ENCODE measurements at regions not wholly inside any gene's neighbourhood (a gene's known extent, or its start where the extent isn't known, plus 50 kb on each side); places are given as distances from the start of the nearest gene placed in this dataset.

DNA sequence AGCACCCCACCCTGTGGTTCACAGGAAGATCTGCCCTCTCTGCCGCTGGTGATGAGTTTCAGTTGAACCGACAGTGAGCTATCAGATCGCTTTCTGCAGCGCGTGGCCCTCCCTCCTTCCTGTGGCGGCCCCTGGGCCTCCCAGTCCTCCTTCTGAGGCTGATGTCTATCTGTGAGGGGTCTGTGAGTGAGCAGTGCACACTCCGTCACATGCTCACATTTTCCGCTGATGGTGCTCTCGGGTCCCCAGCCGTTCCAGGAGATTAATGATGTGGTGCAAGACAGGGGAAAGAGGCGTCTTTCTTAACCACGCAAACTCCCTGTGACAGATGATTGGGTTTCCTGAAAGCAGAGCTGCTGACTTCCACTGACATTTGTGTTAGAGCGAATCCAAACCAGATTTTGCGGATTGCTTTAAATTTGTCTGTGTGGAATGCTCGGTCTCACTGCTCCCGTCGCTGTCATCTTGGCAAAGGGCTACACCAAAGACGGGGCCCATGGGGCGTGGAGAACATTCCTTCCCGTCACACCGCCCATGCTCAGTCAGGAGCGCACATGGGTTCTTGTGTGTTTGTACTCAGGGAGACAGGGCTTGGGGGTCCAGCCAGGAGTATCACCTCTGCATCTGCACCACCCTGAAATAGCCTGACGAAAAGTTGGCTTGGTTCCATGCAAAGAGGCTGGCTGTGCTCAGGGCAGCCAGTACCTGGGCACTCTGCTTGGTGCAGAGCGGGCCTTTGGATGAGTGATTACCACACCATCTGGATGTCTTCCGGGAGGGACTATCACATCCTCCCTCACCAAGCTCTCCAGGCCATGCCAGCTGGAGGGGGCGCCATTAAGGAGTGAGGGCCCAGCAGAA lies 154.7 kb upstream of the HS6ST1 start:
- DNase-seq (ENCODE audit: low read depth), result no peak

DNA sequence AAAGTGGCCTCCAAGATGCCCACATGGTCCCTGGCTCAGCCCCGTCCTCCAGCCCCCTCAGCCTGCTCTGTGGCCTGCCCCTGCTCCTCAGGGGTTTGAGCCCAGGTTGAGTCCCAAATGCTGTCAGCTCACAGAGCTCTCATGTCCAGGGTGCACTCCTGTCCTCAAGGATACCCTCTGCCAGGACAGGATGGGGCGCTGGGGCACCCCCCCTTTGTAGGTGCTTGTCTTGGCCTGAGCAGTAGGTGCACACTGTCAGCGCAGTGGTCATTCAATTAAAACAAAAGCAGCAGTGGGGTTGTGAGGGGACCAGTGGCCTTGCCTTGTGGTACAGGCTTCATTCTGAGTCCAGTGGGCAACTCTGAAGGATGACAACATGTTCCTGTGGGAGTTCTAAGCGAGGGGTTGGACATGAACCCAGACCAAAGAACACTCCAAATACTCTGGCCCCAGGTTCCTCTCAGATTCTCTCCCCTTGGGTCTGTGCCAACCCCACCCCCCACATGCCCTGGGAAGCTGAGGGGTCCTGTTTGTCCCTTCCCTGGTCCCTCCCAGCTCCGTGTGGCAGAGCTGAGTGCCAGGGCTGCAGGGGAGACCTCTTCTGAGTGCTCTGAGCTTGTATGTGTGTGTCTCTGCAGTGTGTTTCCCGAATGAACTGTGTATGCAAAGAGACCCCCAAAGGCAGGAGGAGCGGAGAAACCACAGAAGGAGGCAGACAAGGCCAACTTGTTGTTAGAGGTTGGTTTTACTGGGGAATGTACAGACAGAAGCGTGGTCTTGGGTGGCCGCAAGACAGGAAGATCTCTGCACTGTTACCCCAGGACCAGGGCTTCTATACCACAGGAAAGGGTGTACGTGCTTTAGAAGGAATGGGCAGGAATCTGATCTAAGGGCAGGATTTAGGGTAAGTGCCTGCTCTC lies 155.6 kb upstream of the HS6ST1 start:
- no peak for DNase-seq (ENCODE audit: low read depth)

DNA sequence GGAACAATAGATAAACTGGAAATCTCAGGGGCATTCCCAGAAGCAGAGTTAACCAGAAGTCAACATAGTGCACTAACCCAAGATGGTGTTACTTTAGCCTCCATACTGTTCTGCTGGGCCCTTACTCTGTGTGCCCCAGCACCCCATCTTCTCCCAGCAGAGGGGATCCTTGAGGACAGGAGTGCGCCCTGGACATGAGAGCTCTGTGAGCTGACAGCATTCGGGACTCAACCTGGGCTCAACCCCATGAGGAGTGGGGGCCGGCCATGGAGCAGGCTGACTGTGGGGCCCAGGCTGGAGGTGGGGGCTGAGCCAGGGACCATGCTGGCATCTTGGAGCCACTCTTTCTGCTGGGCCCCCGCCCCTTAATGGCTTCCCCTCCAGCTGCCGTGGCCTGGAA lies 156.3 kb upstream of the HS6ST1 start:
- no peak for DNase-seq (ENCODE audit: low read depth)

DNA sequence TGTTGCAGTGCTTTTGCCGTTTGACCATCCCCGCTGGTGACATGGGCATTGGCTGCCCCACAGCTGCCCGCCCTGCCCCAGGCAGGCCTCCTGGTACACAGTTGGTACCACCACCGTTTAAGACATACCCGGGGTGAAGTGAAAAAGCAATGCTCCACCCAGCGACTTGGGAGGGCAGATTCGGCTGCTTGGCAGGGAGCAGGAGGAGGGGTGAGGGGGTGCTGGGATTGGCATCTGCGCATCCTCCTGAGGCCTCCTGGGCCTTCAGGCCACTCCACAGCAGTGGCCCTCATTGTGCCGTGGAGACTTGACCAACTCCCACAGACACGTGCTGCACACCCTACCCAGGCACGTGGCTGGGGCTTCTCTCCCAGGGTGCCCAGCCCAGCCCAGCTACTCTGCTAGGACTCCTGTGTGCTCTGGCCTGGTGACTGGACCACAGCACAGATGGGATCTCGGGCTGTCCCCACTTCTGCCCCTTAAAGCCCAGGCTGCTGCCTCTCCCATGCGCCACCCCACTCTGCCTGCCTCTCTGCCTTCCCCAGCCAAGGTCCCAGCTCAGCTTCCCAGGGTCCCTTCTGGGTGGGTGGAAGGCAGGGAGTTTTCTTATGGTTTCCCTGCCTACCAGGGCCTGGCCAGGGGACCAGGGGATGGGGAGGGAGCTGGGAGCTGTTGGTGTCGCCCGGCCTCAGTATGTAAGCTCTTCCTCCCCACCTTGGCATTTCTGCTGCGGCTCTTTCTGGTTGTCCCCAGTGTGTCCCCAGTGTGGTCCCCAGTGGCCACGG lies 157.0 kb upstream of the HS6ST1 start:
- DNase-seq (ENCODE audit: low read depth), result no peak

DNA sequence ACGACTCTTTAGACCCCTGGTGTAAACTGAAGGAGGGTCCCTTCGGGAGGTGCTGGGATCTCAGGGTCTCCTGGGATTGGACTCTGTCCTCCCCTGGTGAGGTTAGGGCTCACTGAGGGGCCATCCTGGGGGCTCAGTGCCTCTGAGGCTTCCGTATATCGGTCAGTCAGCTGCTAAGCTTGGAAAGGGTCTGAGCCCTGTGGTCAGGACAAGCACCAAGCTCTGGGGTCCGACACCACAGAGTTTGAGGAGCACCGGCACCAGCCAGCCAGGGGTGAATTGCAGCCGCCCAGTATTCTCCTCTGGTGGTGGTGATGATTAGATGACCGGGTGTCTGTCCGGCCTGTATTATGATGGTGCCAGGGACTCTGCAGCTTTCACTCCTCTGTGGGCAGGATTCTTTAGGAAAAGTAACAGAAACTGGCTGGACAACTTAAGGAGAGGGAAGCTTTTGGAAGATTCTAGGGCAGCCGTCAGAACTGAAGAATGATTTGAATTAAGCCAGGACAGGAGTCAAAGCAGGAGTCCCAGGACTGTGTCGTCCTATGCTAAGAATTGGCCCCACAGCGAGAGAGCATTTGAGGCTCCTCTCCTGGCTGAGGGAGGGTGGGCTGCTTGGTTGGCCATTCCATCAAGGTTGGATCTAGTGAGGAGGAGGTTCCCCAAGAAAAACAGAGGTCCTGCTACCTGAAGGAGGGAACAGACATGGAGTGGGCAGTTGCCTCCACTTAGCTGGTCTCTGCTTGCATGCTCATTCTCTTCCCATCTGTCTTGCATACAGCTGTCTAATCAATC lies 158.6 kb upstream of the HS6ST1 start:
- DNase-seq (ENCODE audit: low read depth), result no peak

- DNase-seq (ENCODE audit: low read depth), result no peak
These were observed 159.2 kb upstream of the HS6ST1 start for GRCh38 chr2:128477891-128478290.

DNA sequence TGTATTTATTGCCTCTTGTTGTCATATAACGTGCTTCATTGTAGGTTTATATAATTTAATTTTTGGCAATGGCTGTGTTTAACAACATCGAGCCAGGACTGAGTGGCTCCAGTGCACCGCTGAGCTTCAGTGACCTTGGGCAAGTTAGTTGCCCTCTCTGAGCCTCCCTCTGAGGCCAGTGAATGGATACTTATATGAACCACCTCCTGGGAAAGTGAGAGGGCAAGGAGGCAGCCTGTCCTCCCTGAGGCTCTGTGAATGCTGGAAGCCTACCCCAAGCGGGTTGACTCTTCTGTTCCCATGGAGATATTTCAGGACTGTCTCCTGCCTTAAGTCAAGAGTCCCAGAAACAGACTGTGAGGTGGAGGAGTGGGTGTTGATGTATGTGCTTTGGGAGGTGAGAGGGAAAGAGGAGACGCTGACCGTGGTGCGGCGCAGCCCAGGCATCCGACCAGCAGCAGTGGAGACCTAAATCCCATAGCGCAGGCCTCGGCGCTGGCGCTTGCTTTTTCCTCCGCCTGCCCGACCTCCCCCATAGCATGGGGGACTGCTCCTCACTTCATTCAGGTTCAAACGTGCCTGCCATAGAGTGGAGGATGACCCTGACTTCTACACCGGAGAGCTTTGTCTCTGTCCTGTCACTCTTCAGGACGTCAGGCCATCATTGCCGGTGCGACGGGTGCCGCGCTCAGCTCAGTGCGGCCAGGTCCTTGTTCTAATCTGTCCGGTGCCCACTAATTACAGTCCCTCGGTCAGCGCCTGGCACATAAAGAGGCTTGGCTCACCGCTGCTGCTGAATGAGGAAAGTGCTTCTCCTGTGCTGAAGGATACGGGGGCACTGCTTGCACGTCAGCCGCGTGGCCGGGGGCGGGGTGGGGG lies 167.3 kb upstream of the HS6ST1 start:
- DNase-seq (ENCODE audit: low read depth), result no peak

- no peak for DNase-seq (ENCODE audit: low read depth)
These were observed 168.1 kb upstream of the HS6ST1 start for GRCh38 chr2:128486640-128487375.

GRCh38 chr2:128487650-128488387 lies 169.2 kb upstream of the HS6ST1 start:
- DNase-seq (ENCODE audit: low read depth), result no peak

- DNase-seq (ENCODE audit: low read depth), result no peak
These were observed 169.8 kb upstream of the HS6ST1 start for GRCh38 chr2:128488434-128488833.

- DNase-seq (ENCODE audit: low read depth), result no peak
These were observed 171.0 kb upstream of the HS6ST1 start for GRCh38 chr2:128489526-128490273.

DNA sequence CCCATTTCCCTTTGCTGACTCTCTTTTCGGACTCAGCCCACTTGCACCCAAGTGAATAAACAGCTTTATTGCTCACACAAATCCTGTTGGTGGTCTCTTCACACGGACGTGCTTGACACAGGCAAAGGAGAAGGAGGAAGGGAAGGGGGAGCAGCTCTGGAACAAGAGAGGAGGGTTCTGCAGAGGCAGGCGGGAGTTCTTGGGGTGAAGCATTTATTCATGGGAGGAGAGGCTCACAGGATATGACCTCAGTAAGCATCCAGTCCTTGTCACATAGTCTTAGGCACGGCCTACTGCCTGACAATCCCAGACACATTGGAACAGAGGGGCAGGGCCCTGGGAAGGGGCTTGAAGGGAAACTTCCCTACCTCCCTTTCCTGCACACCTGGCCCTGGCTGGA lies 171.7 kb upstream of the HS6ST1 start:
- DNase-seq (ENCODE audit: low read depth), result no peak

DNA sequence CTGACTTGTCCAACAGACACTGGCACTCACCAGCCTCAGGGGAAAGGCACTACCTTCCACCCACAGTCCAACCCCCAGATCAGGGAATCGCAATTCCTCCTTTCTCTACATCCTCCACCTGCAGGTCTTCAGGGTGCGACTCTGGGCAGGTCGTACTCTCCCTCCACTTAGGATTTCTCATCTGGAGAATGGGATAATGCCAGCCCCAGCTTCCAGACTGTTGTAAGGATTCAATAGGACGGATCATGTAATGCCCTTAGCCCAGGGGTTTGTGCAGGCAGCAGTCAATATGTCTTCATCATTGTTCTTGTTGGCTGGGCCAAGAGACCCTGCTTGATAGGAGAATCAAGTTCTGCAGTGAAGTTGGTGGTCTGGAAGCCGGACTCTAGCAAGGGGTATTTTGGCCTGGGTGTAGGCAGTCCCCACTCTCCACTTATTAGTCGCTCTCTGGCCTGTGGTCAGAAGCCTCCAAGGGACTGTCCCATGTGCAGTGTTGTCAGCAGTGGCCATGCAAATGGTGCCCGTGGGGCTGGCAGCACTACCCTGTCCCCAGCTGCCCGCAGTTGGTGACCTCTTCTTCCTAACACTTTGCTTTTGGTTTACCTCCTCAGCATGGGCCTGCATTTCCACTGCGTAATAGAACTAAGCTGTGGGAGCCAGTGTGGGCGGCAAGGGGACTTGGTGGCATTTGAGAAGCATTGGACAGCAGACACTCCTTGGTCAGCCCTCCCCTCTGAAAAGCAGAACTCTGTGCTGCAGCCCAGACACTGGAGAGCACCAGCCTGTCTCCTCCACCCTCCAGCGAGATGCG lies 172.4 kb upstream of the HS6ST1 start:
- DNase-seq (ENCODE audit: low read depth), result no peak

GRCh38 chr2:128491692-128492244 lies 173.1 kb upstream of the HS6ST1 start:
- DNase-seq (ENCODE audit: low read depth), result no peak

- DNase-seq (ENCODE audit: low read depth), result no peak
These were observed 174.5 kb upstream of the HS6ST1 start for GRCh38 chr2:128492966-128493811.

- DNase-seq (ENCODE audit: low read depth), result no peak
These were observed 175.2 kb upstream of the HS6ST1 start for GRCh38 chr2:128493880-128494279.

Data from non-pigmented ciliary epithelial cell (primary cell).